NCI-H1048 (cell line): ENCODE measurements at regions not wholly inside any gene's neighbourhood (a gene's known extent, or its start where the extent isn't known, plus 50 kb on each side); places are given as distances from the start of the nearest gene placed in this dataset.

ENCODE experiments used
- DNase-seq: peaks from one replicate; lab custom pipeline; 2025; lab: John Stamatoyannopoulos, UW

DNA sequence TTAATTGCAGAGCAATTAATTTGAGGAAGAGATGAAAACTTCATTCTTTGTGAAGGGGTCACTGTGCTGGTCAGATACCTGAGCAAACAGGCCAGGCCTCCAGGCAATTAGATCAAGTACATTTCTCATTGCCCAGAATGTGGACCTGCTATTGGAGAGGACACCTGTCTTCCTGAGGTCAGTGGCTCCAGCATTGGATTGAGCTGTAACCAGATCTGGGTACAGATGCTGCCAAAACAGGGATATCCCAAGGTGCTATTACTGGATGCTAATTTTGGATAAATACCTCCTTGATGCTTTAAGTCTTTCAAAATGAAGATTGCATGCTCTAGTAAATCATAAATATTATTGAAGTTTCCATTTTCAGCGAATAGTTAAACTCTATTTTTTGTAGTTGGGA is 131.5 kb downstream of the FAM161A start:
- DNase-seq: no peak

DNA sequence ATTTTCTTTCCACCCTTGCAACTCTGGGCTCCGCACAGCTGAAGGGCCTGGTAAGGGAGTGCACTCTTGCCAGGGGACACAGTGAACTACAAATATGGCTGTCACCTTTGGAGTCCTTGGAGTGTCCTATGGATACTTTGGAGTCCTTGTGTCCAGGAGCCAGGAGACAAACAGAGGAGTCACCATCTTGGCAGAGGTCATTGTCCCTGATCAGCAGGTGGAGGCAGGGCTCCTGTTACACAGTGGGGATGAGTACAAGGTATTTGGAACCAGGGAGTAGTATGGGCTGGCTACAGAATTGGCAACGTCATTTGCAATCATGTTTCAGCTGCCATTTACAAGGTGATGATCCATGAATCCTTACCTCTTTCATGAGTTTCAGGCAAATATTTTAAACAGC is 132.5 kb downstream of the FAM161A start:
- DNase-seq: no peak

DNA sequence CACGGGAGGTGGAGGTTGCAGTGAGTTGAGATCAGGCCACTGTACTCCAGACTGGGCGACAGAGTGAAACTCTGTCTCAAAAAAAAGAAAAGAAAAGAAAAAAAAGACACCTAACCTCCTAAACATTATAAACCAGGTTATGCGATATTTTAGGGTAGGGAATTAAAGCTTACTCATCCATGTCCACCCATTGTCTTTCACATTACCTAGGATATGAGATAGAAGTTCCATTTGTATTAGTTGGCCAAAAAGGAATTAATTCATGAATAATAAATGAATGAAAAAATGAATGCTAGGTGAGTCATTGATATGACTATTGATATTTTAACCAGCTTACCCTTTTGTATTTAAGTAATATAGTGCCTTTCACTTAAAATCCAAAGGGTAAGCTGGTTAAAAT is 132.9 kb downstream of the FAM161A start:
- DNase-seq: no peak

DNA sequence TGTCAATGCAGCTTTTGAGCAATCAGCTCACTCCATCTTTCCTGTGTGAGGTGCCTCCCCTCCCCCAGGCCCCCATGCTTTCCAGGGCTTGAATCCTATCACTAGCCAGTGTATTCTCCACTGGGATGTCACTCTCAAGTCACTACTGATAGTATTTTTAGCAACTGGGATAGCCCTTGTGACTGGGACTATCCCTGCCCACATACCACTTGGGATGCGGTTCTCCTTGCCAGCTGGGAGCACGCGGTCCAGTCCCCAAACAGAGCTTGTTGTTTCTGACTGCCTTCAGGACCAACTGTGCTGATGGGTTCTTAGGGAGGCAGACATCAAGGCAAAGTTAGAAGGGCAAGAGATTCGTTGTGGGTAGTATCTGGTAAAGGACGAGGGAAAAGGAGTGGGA is 134.9 kb downstream of the FAM161A start:
- DNase-seq: no peak

DNA sequence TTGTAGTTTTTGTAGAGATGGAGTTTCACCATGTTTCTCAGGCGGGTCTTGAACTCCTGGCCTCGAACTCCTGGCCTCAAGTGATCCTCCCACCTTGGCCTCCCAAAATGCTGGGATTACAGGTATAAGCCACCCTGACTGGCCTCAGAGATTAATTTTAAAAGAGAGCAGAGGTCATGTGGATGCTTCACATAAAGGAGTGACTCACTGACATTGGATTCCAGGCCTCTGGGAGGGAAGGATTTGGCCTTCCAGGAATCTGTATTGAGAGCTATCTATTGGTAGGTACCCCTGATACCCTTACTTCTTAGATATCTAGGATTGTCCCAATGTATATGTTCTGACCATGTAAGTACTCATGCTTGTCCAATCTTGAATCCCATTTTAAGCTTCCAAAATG is 138.4 kb downstream of the FAM161A start:
- no peak for DNase-seq

DNA sequence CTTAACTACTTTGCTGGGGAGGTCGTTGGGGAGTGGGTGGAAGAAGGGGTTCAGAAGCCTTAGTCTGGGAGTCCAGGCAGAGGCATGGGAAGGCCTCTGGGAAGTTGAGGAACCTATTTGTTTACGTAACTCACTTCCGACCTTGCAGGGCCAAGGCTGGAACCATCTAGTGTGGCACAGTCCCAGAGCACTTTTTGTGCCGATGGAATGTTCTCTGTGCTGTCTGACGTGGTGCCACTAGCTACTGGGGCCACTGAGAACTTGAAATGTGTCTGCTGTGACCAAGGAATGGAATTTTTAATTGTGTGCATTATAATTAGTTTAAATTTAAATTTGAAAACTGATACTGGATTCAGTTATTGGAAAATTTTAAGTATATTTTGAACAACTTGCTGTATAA is 139.7 kb downstream of the FAM161A start:
- DNase-seq: no peak

DNA sequence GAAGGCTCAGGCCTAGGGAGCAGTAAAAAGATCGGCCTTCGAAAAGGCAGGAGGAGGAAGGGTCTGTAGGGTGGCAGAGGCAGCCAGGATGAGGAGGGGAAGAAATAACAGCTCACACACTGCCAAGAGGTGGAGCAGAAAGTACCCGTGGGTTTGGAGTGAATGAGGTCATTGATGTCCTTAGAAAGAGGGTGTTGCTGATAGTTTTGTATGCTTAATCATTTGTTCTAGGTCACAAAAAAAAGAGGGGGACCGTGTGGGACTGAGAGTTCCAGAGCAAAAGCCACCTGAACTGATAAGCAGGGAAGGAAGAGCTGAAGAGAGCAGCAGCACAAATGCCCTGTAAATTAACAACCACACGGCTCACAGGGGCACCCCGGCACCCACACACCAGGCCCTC is 140.4 kb downstream of the FAM161A start:
- DNase-seq: no peak

DNA sequence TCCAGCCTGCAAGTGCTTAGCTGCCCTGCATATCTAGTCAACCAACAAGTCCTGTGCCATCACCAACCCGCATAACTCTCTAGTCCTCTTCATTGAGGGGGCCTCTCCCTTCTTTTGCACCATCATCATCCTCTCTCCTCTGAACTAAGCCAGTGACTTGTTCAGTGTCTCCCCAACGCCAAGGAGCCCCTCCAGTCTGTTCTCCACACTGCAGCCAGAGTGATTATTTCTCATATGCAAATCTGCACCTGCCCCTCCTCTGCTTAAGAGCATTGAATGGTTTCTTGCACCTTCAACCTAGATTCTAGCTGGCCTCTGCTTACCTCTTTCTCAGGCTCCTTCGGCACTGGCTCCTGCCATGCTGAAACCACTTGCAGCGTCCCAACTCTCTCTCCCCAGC is 141.8 kb downstream of the FAM161A start:
- DNase-seq: no peak

DNA sequence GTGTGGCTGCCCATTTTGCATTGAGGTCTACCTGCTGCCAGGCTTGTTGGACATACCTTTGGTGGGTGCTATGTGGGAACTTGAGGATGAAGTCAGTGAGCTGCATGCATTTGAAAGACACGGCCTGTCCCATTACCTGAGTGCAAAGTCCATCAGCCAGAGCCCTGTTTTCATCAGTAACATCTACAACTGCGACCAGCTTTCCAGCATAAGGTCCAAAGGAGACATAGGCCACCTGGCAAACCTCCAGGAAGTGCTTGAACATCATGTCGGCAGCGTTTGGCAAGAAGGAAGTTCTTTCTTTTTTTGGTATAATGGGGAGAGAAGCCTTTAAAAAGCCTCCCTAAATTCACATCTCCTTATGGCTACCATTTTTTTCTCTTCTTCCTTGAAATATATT is 143.1 kb downstream of the FAM161A start:
- DNase-seq: no peak

DNA sequence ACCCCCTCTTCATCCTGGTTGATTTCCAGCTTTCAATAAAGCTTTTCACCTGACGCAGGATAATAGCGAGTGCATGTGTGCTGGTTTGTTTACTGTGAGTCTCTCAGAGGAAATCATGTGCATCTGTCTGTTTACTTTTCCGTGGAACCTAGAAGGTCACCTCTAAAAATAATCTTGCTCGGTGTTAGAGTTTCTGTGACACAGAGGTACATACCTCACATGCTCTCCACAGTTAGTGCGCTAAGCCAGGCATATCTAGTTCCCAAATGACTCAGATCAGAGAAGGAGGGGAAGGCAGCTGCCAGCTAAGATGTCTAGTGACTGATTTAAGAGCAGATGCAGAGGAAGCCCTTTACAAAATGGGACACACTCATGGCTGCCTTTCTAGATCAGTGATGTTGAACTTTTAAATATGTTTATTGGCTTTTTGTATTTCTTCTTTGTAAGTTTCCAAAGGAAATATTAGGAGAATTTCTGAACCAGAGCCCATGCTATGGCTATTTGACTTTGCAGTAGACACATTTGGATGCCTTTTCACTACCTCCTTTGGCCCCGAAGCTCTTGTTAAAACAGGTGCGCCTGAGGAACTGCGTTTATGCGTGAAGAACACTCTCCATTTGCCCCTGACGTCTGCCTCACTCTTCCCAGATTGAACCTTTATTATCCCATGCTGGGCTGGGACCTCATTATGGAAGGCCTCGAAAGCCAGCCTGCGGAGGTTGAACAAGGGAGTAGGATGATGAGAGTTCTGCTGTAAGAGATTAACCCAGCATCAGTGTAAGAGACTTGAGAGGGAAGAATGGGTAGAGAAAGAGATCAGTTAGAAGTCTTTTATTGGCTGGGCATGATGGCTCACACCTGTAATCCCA is 145.6 kb downstream of the FAM161A start:
- DNase-seq: no peak

DNA sequence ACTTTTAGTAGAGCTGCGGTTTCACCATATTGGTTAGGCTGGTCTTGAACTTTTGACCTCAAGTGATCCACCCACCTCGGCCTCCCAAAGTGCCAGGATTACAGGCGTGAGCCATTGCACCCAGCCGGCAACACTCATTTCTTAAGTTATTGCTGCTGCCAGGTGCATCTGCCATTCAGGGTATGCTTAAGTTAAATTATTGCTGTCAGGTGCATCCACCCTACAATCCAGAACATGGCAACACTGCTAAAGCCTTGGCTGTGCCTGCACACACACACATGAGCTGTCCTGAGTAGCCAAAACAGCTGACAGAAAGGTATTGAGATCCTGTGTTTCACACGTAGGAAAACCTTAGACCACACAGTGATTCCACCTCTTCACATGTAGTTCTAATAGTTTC is 148.2 kb downstream of the FAM161A start:
- no peak for DNase-seq

DNA sequence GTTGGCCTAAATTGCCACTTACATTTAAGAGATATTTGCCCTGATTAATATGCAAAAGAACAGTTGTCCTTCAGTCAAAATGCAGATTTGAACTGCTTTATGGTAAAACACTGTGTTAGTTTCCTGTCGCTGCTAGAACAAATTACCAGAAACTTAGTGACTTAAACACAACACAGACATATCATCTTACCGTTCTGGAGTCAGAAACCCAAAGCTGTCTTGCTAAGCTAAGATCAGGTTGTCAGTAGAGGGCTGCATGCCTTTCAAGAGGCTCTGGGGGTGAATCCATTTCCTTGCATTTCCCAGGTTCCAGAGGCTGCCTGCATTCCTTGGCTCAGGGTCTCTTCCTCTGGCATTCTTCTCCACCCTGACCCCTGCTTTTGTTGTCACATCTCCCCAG is 149.5 kb downstream of the FAM161A start:
- no peak for DNase-seq

DNA sequence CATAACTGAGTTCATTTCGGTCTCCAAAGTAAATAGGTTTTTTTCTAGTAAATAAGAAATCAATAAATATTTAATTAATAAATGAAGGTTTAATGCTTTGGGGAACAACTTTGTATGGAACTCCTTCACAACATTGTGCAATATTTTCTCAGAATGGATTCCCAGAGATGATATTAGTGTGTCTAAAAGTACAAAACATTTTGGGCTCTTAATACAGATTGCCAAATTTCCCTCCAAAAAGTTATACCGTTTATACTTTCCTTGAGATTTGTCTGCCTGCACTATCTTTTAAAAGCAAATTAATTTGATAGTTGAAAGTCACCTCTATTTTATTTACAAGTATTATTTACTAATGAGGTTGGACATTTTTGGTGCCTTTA is 151.8 kb downstream of the FAM161A start:
- DNase-seq: no peak

DNA sequence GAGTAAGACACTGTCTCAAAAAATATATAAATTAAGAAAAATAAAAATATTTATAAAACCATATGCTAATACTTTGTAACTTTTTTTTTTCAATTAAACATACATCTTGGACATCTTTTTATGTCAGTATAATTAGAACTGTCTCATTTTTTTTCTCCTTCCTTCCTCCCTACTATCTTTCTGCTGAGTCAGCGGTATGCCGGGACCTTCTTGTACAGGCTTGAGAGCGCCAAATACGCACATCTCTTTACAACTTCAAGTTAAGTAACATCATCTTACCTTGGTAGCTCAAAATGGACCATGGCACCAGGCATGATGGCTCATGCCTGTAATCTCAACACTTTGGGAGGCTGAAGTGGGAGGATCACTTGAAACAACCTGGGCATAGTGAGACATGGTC is 153.4 kb downstream of the FAM161A start:
- DNase-seq: no peak

DNA sequence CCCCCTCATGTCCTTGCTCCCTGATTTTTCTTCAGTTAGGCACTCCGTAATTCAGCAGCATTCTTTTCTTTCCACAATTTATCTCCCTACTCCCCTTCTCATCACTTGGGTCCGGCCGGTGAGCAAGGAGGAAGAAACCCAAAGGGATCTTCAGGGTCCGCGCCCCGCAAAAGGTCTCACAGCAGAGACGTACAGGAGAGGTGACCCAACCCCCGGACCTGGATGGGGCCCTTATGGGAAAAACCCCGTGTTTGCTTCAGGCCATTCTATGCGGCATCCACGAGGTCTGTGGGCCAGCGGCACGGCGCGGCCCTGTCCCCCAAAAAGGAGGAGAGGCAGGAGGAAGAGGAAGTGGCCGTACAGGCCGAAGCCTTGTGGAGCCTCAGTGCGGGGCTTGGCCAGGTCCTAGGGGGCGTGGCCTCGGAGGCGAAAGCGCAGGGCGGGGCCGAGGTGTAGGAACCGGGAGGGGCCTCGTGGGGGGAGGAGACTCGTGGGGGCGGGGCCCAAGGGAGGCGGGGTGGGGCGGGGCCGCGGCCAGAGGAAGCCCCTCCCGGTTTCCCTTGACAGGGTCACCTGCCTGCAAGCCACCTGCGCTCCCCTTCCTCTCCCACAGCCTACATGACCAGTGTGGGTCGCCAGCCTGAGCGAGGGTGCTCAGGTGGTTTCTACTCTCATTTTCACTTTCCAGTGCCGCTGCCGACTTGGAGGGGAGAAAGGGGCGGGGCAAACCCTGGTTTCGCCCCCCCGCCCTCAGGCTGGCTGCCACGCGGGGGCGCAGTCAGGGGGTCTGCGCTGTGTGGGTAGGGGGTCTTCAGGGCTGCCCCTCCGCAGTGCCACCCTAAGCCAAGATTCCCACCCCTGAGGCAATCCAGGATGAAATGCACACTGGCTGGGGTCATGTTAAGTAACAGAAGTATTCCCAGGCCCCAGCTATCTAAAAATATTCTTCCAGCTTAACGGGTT is 156.4 kb upstream of the XPO1 start:
- DNase-seq: peak; percentile 51

DNA sequence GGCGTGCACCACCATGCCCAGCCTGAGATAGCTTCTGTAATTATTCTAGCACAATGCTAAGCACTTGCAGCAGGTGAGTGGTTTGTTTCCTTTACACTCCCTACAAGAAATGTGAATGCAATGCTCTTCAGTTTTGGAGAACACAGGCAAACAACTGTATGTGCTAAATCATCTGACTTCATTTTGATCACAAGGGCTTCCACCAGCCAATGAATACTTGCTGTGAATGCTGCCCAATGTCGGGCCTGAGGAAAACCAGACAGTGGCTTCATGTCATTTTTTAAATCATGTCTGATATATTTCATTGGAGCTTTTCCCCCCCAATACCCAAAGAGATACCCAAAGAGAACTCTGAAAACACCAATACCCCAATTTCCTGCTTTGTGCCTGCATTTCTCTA is 155.6 kb upstream of the XPO1 start:
- no peak for DNase-seq

DNA sequence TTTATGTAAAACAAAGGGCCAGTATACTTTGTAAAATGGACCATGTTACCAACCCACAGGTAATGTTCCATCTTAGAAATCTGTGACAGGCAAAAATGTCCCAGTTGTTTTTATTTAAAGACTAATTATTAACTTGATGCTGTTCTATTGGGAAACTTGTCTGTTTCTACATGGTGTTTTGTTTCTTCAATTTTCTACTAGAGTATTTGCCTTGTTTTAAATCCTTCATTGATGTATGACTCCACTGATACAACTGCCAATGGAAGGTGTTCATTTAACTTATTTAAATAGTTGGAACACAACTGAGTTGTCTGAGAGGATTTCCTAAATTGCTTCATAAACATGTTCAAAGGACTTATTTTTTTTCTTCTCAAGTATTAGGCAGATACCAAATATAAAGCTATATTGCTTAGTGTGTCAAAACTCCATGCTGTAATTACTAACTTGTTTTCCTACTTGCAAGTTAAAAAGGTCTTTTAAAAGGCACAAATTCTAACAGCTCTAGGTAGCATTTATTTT is 152.0 kb upstream of the XPO1 start:
- no peak for DNase-seq

DNA sequence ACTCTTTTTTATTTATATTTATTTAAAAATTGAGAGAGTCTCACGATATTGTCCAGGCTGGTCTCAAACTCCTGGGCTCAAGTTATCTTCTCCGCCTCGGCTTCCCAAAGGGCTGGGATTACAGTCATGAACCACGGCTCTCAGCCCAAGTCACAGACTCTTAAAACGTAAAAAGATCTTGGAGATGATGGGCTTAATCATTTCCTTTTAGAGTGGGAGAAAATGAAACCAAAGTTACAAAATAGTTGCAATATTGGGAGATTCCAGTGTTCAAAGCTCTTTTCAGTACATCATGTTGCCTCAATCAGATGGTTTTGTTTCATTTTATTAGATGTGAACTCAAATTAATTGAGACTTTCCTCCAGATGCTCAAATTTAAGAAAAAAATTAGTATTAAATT is 151.4 kb upstream of the XPO1 start:
- no peak for DNase-seq

DNA sequence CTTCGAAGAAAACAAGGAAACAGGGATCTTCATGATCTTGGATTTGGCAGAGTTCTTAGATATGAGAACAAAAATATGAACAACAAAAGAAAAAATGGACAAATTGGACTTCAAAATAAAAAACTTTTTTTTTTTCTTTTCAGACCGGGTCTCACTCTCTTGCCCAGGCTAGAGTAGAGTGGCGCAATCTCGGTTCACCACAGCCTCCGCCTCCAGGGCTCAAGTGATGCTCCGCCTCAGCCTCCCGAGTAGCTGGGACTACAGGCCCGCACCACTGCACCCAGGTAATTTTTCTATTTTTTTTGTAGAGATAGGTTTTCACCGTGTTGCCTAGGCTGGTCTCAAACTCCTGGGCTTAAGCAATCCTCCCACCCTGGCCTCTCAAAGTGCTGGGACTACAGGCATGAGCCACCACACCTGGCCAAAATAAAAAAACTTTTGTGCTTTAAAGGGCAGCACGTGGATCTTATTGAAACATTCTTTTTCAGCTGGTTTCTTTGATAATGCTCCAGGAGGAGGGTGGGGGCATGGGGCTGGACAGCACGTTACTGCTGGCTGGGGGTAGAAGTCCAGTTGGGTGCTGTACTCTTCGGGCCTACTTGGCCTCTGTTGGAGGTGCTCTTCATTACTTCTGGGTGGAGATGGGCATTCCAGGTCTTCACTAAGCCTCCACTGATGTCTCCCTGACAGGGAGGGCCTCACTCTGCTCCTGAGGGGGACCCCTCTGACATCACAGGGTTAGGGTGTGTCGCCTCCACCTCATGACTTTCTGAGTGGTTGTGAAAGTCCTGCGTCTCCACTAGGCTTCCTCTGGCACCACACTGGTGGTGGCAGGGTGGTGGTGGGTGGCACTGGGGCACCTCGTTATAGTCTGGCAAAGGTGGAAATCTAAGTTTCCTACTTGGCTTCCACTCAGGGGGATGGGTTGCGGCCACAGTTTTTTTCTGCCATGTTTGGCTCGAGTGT is 150.5 kb upstream of the XPO1 start:
- DNase-seq: no peak

DNA sequence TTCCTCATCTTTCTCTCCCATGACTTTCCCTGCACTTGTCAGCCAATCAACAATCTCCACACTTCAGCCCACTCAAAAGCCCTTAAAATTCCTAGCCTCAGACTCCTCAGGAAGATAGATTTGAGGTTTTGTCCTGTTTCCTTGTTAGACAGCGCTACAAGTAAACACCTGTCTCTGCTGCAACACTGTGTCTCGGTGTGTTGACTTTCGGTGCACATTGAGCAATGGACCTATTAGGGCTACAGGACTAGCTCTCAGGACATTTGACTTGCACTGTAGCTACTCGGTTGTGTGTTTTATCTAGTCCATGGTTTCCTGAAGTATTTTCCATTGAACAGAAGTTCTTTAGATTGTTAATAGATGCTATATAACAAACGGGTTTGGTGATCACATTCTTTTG is 140.9 kb upstream of the XPO1 start:
- no peak for DNase-seq

DNA sequence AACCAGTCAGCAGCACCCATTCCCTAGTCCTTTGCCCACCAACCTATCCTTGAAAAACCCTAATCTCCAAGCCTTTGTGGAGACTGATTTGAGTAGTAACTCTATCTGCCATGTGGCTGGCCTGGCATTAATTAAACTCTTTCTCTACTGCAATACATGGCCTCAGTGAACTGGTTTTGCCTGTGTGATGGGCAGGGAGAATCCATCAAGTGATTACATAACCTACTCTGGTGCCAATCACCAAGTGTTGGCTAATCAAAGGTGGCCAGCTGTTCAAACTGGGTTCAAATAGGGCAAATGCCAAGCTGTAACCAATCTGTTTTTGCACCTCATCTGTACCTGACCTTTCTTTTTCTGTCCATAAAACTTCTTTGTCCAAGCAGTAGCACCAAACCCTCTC is 139.8 kb upstream of the XPO1 start:
- no peak for DNase-seq

DNA sequence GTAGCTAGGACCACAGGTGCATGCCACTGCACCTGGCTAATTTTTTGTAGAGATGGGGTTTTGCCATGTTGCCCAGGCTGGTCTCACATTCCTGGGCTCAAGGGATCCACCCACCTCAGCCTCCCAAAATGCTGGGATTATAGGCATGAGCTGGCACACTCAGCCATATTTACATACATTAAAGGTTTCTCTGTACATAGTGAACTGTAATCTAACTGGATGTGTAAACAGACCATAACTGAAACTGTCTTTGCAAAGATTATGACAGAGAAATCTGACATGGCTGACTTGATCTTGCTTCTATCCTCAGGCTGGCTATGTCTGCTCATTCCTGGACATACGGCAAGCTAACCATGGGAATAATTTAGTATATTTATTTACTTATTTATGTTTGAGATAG is 139.2 kb upstream of the XPO1 start:
- no peak for DNase-seq
